22Rv1 (cell line): ENCODE measurements at regions not wholly inside any gene's neighbourhood (a gene's known extent, or its start where the extent isn't known, plus 50 kb on each side); places are given as distances from the start of the nearest gene placed in this dataset.

ENCODE experiments used
- H3K27ac ChIP-seq: fragments of 450-650 bp; 2 replicates; pipeline ENCODE4 v1.5.1; 2017
- ZFX ChIP-seq: fragments of 450-650 bp; IDR thresholded peaks from 2 replicates; pipeline ENCODE4 v1.6.1; 2017; ENCODE audit warnings: antibody characterized with exemption, borderline replicate concordance
- TF ChIP-seq, protein P1 (sequence below): fragments of 450-650 bp; IDR thresholded peaks from 2 replicates; pipeline ENCODE4 v1.5.1; 2017; ENCODE audit warnings: mild to moderate bottlenecking

DNA sequence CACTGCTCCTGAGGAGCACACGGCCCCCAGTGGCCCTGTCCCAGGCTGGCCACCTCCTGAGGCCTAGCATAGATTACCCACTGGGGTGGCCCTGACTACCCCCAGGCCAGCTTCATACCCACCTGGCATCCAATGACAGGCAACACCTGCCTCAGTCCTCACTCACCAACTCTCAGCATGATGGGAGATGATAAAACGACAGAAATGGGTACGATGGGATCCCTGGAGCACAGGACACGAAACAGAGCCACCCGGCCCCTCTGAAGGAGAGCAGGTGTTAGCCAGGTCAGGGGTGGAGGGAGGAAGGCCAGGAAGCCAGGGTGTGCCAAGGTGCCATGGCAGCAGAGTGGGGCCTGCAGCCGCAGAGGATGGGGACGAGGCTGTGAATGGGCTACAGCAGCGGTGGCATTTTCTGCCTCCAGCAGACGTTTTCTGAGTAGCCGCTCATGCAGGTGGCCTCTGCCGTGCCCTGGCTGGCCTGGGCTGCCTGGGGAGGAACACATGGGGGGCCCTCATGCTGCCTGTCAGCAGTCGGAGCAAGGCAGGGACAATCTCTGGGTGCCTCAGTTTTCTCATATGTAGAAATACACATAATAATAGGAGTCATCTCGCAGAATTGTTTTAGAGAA lies 50.2 kb upstream of the FGF3 start:
- TF ChIP-seq, protein P1, sequence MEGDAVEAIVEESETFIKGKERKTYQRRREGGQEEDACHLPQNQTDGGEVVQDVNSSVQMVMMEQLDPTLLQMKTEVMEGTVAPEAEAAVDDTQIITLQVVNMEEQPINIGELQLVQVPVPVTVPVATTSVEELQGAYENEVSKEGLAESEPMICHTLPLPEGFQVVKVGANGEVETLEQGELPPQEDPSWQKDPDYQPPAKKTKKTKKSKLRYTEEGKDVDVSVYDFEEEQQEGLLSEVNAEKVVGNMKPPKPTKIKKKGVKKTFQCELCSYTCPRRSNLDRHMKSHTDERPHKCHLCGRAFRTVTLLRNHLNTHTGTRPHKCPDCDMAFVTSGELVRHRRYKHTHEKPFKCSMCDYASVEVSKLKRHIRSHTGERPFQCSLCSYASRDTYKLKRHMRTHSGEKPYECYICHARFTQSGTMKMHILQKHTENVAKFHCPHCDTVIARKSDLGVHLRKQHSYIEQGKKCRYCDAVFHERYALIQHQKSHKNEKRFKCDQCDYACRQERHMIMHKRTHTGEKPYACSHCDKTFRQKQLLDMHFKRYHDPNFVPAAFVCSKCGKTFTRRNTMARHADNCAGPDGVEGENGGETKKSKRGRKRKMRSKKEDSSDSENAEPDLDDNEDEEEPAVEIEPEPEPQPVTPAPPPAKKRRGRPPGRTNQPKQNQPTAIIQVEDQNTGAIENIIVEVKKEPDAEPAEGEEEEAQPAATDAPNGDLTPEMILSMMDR: no peak
- TF ChIP-seq ZFX: no peak
- H3K27ac ChIP-seq: no peak overlapping the region

DNA sequence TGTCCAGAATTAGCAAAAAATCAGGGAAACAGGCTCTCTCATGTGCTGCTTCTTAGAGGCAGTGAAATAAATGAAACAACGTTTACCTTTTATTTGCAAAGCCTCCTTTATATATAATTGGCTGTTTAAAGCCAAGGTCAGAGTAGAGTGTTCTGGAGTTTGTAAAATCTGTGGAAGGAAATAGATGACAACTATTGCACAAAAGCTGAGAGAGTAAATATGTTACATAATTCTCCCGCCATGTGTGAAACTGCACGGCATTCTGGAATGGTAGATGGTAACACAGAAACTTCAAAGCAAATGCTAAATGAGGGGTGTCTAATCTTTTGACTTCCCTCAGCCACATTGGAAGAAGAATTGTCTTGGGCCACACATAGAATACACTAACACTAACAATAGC lies 51.5 kb upstream of the FGF3 start:
- TF ChIP-seq, protein P1: no peak
- no peak for TF ChIP-seq ZFX
- H3K27ac ChIP-seq: no peak overlapping the region

DNA sequence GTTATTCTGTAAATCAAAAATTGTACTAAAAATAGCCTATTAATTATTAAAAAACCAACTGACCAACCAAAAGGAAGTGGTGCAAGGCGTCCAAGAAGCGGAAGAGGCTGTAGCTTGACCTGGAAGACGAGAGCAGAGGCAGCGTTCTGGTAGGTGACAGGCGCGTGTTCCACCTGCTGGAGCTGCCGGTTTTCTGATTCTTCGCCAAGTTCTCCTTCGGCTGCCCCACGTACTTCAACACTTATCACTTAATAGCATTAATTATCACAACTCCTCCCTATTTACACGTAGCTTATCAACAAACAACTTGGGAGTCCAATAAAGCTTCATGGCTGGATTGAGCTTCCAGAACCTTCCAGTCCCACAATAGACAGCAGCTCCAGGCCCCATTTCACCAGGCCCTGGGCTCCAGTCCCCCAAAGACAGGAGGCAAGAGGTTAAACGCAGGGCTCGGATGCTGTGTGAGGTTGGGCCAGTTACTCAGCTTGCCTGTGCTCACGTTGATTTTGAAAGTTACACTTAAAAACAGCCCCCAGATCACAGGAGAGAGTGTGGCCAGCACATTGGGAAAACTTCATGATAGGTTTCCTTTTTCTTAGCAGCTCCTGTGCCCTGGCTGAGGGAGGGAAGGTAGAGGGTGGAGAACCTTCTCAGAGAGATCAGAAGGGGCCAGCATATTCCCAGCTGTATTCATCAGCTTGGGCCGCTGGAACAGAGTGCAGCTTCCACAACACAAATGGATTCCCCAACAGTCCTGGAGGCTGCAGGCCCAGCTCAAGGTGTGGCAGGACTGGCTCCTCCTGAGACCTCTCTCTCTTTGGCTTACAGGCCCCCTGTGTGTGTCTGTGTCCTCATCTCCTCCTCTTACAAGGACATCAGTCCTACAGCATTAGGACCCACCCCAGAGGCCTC lies 54.2 kb upstream of the FGF3 start:
- TF ChIP-seq, protein P1: no peak
- TF ChIP-seq ZFX: no peak
- no peak overlapping the region for H3K27ac ChIP-seq

DNA sequence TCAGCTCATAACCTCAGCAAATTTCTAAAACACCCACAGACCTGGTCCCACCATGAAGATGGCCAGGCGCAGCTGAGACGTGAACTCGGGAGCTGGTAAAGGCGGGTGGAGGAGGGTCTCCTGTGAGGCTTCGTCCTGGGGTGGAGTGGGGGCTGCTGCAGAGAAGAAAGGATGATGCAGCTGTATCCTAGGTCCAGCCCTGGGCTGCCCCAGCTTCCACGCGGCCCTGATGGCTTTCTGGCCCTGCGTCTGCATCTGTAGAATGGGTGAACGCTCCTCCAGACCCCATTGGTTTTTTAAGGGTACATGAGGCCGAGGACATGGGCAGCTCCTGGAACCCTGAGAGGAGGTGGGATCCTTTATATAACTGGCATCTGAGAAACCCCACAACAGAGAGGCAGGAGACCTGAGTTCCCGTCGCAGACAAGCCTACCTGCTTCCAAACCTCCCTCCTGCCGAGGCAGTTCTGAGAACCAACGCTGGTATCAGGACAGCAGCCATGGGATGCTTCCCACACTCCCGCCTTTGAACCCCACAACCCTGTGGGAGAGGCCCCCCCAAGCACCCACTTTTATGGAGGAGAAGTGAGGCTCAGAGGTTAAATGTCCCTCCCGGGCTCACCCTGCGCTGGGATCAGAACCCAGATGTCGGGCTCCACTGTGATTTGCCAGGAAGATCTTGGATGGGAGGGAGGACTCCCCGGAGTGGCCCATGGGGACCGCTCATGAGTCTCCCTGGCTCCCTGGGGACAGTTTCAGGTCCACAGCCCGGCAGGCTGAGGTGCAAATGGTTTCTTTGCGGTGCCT lies 55.2 kb upstream of the FGF3 start:
- TF ChIP-seq, protein P1: no peak
- TF ChIP-seq ZFX: no peak
- no peak overlapping the region for H3K27ac ChIP-seq

DNA sequence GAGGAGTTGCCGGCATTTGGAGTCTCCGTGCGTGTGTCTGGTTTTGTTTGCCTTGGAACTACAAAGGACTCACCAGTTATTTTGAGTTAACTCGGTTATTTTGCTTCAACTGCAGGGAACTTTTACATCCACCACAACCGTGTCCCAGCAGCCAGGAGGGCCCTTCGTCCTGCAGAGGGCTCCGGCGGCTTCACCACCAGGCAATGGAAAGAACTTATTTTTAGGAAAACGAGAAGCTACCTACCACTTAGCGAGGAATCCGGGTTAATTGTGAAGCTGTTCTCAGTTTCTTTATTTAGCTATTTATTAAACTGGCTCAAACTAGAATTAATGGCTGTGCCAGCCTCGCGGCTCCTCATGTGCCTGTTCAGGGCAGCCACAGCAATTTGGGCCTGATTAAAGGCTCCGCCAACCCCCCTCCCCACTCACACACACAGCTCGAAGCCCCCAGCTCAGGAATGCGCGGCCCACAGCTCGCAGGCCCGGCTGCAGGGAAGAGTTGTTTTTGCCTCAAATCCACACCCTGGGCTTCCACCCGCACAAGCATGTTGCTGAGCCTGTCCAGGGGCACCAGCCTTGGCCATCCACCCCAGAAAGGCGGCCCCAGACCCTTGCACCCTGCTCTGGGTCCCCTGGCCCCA lies 55.9 kb upstream of the FGF3 start:
- TF ChIP-seq, protein P1: no peak
- no peak for TF ChIP-seq ZFX
- H3K27ac ChIP-seq: no peak overlapping the region

DNA sequence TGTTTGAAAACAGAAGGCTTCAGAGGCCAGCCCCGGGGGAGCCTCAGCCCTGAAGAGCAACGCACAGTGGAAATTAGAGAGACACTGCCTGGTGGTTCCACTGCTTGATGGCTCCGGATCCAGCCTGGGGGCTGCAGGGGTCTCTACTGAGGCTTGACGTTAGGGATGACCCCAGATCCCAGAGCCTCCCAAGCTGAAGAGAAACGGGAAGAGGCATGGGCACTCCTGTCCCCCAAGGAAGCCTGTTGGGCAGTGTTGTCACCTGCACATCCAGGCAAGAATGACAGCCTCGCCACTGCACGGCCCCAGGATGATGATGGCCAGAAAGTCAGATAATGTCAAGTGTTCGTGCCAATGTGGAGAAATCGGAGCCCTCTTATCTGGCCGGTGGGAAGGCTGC lies 56.8 kb upstream of the FGF3 start:
- no peak for TF ChIP-seq ZFX
- TF ChIP-seq, protein P1: no peak
- H3K27ac ChIP-seq: no peak overlapping the region
